ENCODE measurements at regions not wholly inside any gene's neighbourhood (a gene's known extent, or its start where the extent isn't known, plus 50 kb on each side); places are given as distances from the start of the nearest gene placed in this dataset.

DNA sequence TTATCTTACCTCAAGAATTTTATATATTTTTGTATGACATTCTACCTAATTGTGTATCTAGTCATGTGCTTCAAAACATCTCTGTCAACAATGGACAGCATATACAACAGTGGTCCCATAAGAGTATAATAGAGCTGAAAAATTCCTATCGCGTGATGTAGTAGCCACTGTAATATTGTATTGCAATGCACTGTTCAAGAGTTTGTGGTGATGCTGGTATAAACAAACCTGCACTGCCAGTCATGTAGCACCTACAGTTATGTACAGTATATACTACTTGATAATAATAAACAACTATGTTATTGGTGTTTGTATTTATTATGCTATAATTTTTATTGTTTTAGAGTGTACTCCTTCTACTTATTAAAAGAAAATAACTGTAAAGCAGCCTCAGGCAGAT, 672.7 kb downstream of the CD109 start:
- Histone ChIP-seq H3K4me1 (no peaks in the 10 kb centered on the region), H3K4me3 (no peak overlapping the region), H3K36me3 (no peaks in the 10 kb centered on the region), H3K9me3 (no peaks in the 10 kb centered on the region), H3K27me3 (replicated peaks in 1 of 7) (no peaks in the 10 kb centered on the region), H3K27ac (no peak overlapping the region)
- intact Hi-C loops (cut with DNase I; ENCODE audit: low total_unique reads): no loop called here
- no peak for DNase-seq
- TF ChIP-seq, protein P1, sequence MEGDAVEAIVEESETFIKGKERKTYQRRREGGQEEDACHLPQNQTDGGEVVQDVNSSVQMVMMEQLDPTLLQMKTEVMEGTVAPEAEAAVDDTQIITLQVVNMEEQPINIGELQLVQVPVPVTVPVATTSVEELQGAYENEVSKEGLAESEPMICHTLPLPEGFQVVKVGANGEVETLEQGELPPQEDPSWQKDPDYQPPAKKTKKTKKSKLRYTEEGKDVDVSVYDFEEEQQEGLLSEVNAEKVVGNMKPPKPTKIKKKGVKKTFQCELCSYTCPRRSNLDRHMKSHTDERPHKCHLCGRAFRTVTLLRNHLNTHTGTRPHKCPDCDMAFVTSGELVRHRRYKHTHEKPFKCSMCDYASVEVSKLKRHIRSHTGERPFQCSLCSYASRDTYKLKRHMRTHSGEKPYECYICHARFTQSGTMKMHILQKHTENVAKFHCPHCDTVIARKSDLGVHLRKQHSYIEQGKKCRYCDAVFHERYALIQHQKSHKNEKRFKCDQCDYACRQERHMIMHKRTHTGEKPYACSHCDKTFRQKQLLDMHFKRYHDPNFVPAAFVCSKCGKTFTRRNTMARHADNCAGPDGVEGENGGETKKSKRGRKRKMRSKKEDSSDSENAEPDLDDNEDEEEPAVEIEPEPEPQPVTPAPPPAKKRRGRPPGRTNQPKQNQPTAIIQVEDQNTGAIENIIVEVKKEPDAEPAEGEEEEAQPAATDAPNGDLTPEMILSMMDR (IDR thresholded peaks at IDR 0.05 in 8 of 11, conservative IDR thresholded peaks at IDR 0.05 in 3 of 11): no peak
- TF ChIP-seq POLR2AphosphoS5 (IDR thresholded peaks at IDR 0.05) (no peak), POLR2A (IDR thresholded peaks at IDR 0.05) (no peak)
- 92 to 100% (median 98%) methylated on average over 2 of the region's 2 CpGs for WGBS, 5 donors

DNA sequence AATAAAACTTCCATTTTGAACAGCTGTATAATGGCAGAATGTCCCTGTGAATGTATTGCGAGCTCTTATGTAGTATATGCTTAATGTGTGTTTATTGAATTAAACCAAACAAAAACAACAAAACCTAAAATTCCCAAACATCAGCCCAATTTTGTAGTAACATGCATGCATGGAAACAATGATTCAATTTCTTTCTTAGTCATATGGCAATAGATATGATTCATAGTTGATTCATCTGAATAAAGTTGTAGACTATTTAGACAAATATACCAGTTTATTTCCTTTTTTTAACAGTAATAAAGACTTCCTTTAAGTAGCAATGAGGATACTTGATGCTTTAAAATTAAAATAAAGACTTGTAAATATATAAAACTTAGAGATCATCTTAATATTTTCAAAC, 670.6 kb downstream of the CD109 start:
- no peaks in the 10 kb centered on the region for H3K27me3 ChIP-seq (replicated peaks in 1 of 7)
- H3K4me3 ChIP-seq: no peak overlapping the region
- WGBS, 5 donors: 85 to 98% (median 92%) methylated on average over 1 of the region's 1 CpG
- no peaks in the 10 kb centered on the region for H3K4me1 ChIP-seq
- intact Hi-C loops (cut with DNase I; ENCODE audit: low total_unique reads): no loop called here
- no peak for DNase-seq
- no peak overlapping the region for H3K27ac ChIP-seq
- no peaks in the 10 kb centered on the region for H3K36me3 ChIP-seq
- no peaks in the 10 kb centered on the region for H3K9me3 ChIP-seq
- TF ChIP-seq, protein P1 (IDR thresholded peaks at IDR 0.05 in 8 of 11, conservative IDR thresholded peaks at IDR 0.05 in 3 of 11): no peak
- no peak for TF ChIP-seq POLR2AphosphoS5 (IDR thresholded peaks at IDR 0.05)
- TF ChIP-seq POLR2A (IDR thresholded peaks at IDR 0.05): no peak

DNA sequence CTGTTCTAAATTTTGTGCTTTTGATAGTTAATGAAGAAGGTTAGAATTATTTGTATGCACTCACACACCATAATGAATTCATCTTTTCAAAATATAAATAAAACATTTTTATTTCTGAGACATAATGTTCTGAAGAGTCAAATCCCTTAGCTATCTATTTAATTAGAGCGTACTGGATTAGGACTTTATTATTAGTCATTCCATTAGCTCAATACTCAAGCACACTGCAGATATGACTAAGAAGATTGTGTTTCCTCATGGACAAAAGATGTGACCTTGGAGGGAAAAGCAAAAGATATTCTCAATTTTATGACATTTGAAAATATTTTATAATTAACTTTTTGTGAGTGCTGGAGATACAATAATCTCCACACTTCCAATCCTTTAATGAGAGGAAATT, 666.4 kb downstream of the CD109 start:
- Histone ChIP-seq H3K9me3 (no peaks in the 10 kb centered on the region), H3K36me3 (no peaks in the 10 kb centered on the region), H3K27me3 (replicated peaks in 1 of 7) (no peaks in the 10 kb centered on the region), H3K4me3 (no peak overlapping the region), H3K27ac (no peak overlapping the region), H3K4me1 (no peaks in the 10 kb centered on the region)
- TF ChIP-seq, protein P1 (IDR thresholded peaks at IDR 0.05 in 8 of 11, conservative IDR thresholded peaks at IDR 0.05 in 3 of 11): no peak
- TF ChIP-seq POLR2AphosphoS5 (IDR thresholded peaks at IDR 0.05): no peak
- no peak for TF ChIP-seq POLR2A (IDR thresholded peaks at IDR 0.05)
- intact Hi-C loops (cut with DNase I; ENCODE audit: low total_unique reads): no loop called here
- 88 to 95% (median 92%) methylated on average over 1 of the region's 1 CpG for WGBS, 5 donors
- no peak for DNase-seq

DNA sequence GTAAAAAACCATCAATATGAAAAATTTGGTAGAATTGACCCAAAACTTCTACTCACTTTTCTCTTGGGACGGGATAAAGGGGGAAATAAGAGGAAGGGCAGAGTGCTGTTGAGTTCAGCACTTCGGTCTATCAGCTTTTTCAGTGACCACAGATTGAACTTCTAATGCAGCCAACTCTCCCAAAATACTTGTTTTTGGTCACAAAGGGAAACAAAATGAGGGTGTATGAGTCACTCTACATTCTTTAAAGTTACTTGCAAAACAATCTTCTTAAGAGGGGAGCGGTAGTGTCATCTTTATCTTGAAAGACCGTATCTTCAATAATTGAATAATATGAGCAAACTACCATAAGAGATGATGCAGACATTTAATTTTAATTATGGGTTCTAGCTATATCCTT, 661.3 kb downstream of the CD109 start:
- 77 to 95% (median 83%) methylated on average over 4 of the region's 4 CpGs for WGBS, 5 donors
- Histone ChIP-seq H3K27ac (no peak overlapping the region), H3K4me1 (no peaks in the 10 kb centered on the region), H3K36me3 (no peaks in the 10 kb centered on the region), H3K27me3 (replicated peaks in 1 of 7) (no peaks in the 10 kb centered on the region), H3K4me3 (no peak overlapping the region), H3K9me3 (no peaks in the 10 kb centered on the region)
- no peak for DNase-seq
- TF ChIP-seq, protein P1 (IDR thresholded peaks at IDR 0.05 in 8 of 11, conservative IDR thresholded peaks at IDR 0.05 in 3 of 11): no peak
- TF ChIP-seq POLR2A (IDR thresholded peaks at IDR 0.05): no peak
- no peak for TF ChIP-seq POLR2AphosphoS5 (IDR thresholded peaks at IDR 0.05)
- intact Hi-C loops (cut with DNase I; ENCODE audit: low total_unique reads): no loop called here
